DMS 273 (cell line): ENCODE measurements at regions not wholly inside any gene's neighbourhood (a gene's known extent, or its start where the extent isn't known, plus 50 kb on each side); places are given as distances from the start of the nearest gene placed in this dataset.

Experiments used
- DNase-seq: peaks from one replicate; lab custom pipeline; 2025; ENCODE audit not compliant: unreplicated experiment; lab: John Stamatoyannopoulos, UW

GRCh38 chr2:185891403-185891802 is 152.8 kb downstream of the FSIP2 start:
- no peak for DNase-seq

DNA sequence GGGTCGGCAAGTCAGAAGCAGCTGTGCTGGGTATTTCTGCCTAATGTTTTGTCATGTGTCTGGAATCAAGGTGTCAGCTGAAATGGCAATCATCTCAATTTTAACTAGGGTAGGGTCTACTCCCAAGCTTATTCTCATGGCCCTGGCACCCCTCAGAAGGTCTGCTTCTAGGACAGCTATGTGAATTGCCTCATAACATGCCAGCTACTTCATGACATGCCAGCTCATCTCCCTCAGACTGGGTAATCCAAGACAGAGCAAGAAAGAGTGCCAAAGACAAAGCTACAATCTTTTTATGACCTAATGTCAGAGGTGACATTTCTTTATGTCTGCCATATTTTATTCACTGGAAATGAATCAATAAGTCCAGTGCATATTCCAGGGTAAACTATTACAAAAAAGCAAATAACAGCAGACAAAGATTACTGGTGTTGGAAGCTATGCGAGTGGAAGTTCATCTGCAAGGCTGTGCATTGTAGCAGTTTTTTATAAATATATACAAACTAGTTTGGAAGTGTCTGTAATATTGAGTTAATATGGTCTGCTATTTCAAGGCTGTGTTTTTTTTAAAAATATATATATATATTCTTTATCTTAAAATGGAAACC is 153.3 kb downstream of the FSIP2 start:
- DNase-seq: no peak

DNA sequence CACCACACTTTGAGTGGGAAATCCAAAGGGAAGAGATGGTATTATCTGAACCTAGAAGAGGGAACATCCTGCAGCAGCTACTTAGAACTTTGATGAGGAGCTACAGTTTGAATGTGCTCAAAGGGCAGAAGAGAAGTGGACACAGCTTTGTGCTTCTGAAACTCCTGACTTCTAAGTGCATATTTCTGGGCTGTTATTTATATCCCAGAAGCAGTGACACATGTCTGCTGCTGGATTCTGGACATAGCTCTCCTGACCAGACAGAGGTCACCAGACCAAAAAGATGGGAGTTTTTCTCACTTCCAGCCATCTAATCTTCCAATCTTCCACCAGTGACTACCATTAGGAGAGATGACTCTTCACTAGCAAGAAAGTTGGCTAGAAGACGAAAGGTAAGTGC is 153.9 kb downstream of the FSIP2 start:
- no peak for DNase-seq

DNA sequence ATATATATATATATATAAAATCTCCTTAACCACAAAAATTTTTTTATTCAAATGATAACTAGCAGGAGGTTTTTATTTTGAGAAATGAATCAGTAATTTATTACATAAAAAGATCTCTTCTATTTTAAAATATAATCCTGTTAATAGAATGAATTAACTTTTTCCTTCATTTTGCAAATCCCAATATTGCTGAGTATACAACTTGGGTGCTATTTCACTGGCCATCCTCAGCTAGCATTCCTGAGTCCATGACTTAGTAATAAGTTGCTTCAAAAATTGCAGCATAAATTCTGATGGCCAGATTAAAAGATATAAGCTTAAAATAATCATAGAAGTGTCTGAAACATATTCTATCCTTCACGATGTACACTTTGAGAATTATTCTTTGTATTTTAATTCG is 155.6 kb downstream of the FSIP2 start:
- DNase-seq: no peak

DNA sequence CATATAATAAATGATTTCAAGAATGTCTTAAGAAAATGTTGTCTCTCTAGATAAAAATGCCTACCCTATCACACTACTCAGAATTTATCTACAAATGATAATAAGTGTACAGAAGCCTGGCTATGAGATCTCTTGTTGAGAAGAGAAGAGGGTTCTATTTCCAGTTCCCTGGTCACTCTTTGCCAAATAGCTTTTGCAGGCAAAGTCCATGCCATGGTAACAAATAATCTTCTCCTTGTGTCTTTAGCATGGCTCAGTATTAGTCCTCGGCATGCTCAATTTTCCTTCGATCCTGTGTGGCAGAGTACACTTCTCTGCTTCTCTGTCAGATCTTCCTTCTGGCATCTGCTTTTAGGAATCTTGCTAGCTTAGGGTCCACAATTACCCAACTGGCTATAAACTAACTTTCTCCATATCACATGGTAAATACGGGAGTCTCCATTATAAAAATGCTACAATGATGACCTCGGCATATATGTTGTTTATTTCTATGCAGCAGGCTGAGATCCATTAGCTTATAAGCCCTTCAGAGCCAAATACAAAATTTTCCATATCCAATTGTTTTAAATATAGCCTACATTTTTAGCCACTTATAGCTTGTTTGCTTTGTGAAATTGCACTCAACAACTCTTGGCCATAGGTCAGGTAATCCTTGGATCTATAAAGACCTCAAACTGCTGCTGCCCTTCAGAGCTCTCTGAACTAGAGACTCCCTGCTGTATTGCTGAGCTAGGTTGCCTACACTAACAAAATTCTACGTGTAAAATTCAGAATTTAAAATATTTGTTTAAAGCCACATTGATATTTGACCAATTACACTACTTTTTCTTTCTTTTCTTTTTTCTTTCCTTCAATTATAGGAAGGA is 157.5 kb downstream of the FSIP2 start:
- DNase-seq: no peak

DNA sequence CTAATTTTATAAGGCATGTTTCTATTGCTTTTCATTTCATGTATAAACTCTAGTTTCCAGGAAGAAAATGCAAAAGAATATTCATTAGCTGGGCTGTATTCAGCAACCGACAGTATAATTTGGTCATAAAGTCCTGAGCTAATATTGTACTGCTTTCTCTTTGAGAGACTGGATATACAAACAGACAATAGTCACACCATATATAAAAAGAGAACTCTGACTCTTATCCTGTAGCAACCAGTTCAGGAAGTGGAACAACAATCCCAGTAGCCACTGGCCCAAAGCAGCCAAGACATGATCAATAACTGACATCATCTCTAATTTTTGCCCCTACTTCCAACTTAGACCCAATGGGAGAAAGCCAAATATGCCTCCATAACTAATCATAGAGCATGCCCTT is 160.8 kb downstream of the FSIP2 start:
- DNase-seq: no peak

DNA sequence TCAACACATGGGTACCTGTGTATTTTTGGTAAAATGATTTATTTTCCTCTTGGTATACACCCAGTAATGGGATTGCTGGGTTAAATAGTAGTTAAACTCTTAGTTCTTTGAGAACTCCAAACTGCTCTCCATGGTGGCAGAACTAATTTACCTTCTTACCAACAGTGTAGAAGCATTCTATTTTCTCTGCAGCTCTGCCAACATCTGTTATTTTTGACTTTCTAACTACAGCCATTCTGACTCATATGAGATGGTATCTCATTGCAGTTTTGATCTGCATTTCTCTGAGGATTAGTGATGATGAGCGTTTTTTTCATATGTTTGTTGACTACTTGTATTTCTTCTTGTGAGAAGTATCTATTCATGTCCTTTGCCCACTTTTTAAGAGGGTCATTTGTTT is 180.6 kb downstream of the FSIP2 start:
- no peak for DNase-seq

DNA sequence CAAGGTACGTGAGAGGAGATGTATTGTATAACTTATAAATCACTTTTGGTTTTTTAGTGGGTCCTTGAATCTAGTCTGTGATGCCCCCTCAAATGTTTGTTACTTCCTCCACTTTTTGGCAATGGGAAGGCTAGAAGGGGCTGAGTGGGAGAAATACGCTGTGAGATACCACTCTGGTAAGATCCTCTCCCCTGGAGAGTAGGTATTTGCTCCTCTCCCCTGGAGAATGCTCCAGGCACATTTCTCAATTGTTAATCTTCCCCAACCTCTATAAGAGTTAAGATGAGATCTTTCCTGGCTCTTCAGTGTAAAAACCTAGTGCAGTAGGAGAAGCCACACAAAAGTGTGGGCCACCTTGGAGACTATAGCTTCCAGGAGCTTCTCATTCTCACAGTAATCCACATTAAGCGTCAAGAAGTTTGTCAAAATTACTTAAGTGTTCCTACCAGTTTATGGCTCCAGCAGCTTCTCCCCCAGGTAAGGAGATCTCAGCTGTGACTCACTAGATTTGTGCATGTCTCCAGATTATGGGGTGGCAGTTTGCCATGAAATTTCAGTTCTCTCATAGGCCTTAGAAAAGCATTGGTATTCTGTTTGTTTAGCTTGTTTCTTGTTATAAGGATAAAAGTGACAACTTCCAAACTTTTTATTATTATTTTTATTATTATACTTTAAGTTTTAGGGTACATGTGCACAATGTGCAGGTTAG is 182.6 kb downstream of the FSIP2 start:
- DNase-seq: no peak

DNA sequence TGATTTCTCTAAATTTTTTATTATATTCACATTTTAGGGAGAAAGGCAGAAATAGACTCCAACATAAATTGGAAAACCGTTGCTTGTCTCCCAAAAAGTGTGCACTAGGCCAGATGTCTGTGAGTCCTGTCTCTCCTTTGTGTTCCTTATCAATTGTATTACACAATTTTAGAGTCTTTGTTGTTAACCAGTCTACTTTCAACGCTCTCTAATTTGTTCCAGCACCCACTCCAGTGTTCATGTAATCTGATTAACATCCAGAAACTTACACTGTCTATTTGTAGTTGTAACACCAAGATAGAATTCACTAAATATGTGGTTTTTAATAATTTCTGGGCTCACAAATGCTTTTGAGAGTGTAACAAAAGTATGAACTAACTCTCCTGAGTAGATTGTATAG is 195.6 kb downstream of the FSIP2 start:
- no peak for DNase-seq

- no peak for DNase-seq
Observed at GRCh38 chr2:185939858-185940257, 201.3 kb downstream of the FSIP2 start.

DNA sequence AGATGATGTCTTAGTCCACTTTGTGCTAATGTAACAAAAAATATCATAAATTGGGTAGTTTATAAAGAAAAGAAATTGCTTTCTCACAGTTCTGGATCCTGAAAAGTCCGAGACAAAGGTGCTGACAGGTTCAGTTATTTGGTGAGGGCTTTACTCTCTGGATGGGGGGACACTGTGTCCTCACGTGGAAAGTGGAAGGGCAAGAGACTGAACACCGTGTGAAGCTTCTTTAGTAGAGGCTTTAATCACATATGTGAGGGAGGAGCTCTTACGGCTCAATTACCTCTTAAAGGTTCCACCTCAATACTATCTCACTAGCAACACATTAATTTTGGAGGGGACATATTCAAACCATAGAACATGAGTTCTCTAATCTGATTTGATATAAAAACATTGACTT is 204.3 kb downstream of the FSIP2 start:
- no peak for DNase-seq

DNA sequence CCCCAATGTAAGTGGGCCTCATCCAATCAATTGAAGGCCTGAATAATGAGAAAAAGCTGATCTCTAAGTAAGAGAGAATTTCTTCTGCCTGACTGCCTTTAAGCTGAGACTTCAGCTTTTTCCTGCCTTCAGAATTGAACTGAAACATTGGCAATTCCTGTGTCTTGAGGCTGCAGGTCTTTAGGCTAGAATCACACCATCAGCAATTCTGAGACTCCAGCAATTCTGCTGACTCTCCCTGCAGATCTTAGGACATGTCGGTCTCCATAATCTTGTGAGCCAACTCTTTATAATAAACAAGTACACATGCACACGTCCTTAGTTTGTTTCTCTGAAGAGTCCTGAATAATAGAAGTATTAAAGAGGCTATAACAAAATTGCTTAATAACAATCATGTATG is 209.1 kb downstream of the FSIP2 start:
- DNase-seq: no peak

DNA sequence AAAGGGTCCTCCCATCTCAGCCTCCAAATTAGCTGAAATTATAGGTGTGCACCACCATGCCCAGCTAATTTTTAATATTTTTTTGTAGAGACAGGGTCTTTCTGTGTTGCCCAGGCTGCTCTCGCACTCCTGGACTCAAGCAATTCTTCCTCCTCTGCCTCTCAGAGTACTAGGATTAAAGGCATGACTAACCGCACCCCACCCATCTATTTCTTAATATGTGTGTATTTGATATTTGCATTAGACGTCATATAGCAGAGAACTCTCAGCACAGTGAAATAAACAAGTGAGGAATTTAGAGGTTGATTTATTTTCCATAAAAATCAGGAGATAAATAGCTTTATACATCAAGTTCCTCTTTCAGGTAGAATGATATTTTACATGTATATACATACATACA is 213.5 kb downstream of the FSIP2 start:
- DNase-seq: no peak

DNA sequence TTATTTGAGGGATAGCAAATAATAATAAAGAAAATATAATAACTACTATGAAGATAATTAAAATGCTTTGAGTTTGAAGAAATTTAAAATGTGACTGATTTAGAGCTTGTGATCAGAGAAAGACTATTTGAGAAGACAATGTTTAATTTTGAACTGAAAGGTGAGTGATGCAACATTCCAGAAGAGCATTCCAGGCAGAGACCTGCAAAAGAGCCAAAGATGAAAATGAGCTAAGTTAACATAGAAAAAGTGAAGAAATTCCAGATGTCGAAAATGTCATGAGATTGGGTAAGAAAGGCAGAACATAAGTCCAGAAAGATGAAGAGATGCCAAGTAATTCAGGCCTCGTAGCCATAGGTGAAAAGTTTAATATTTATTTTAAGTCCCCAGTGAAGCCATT is 215.8 kb downstream of the FSIP2 start:
- DNase-seq: no peak

DNA sequence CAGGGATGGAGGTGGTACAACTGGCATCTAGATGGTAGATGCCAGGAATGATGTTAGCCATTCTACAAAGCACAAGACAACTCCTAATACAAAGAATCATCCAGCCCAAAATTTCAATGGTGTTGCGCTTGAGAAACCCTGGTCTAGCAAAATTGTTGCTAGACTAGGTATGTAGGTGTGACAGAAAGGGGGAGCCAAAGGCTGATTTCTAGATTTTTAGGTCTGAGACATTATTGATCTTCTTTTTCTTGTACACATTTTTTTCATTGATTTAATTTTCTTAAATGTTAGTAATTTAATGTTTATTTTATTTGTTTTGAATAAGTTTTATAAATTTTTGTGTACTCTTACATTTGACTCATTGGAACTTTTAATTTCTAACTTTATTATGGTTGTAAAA is 216.4 kb downstream of the FSIP2 start:
- DNase-seq: no peak

GRCh38 chr2:185967335-185967734 is 228.7 kb downstream of the FSIP2 start:
- no peak for DNase-seq

DNA sequence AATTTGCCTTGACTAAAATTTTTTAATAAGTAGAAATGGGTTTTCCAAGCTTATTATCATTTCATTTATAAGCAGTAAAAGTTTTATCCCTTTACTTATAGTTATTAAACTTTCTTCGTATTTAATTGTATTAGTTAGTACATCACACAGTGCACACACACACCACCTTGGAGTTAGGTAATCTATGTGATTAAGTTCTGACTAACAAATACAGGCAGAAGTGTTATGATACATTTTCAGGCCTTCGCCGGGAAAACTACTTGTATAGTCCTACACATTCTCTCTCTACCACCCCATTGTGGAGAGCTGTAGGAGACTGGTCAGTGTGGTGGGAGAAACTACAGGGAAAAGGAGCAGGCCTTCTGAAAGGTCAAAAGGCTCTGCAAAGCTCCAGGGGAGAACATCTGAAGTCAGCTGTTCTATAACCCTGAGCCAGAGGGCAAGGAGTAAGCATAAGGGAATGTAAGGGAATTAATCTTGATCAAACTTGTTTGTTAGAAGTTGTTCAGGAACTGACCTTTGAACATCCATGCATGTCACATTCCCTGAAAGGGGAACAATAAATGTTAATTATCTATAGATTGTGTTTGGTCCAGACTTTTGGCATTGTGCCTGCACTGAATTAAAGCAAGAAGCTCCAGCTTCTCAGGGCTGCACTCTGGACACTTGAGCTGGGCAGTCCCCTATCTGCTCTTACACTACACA is 231.7 kb downstream of the FSIP2 start:
- peak; percentile 2 for DNase-seq

GRCh38 chr2:185978634-185979407 is 240.2 kb downstream of the FSIP2 start:
- DNase-seq: no peak

- DNase-seq: no peak
Observed at GRCh38 chr2:185979546-185980071, 241.0 kb downstream of the FSIP2 start.

GRCh38 chr2:185980944-185981343 is 242.3 kb downstream of the FSIP2 start:
- no peak for DNase-seq

DNA sequence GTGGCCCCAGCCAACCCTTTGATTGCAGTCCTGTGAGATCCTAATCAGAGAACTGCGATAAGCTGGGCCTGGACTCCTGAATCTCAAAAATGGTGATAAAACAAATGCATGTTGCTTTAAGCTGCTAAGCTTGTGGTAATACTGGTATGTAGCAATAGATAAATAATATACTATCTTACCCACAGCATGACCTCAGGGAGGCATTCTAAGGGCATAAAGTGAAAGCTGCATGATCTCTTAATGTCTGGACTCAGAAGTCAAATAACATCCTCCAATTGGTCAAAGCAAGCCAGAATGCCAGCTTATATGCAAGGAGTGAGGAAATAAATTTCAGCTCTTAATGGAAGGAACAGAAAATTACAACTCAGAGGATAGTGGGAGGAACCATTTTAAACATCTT is 246.1 kb downstream of the FSIP2 start:
- DNase-seq: no peak
